ENCODE measurements at regions not wholly inside any gene's neighbourhood (a gene's known extent, or its start where the extent isn't known, plus 50 kb on each side); places are given as distances from the start of the nearest gene placed in this dataset.
"Not testable (repeated sequence)": the region's sequence is repeated elsewhere in the genome, so short reads cannot be mapped to it uniquely, and the experiment has no call there.

DNA sequence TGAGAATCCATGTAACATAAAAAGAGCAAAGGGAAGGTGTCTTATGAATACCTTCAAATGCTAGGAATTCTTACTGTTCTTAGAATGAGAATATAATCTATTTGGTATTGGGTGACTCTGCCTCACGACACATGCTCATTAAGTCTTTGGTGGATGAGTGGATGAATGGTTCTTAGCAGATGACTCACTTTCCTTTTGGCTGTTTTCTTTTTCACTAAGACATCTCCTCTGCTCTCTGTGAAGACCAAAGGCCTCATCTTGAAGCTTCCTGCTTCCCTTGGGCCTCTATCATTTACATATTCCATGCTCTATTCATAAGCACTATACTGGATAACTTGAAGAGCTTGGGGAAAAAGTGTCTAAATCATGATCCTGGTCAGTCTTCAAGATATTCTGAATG is 468.1 kb downstream of the SPATA31D1 start:
- DNase-seq = peak in 1 of 2 experiments; percentile 26

DNA sequence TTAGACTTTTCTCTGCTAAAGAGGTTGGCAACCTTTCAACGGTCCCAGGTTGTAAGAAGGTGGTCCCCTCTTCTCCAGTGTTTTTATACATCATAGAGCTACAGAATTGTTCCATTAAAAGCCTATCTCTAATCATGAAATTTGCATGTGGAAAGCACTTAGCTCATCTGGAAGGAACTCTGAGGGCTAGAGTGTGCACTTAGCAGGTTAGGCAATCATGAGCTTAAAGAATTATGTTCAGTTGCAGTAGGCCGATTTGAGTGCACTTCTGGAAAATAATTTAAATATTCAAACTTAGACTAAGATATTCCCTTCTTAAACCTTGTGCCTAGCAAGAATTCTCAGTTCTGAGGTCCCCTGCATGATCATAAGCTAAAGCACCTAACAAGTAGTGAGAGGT is 468.7 kb downstream of the SPATA31D1 start:
- DNase-seq = peak in 1 of 2 experiments; percentile 35

DNA sequence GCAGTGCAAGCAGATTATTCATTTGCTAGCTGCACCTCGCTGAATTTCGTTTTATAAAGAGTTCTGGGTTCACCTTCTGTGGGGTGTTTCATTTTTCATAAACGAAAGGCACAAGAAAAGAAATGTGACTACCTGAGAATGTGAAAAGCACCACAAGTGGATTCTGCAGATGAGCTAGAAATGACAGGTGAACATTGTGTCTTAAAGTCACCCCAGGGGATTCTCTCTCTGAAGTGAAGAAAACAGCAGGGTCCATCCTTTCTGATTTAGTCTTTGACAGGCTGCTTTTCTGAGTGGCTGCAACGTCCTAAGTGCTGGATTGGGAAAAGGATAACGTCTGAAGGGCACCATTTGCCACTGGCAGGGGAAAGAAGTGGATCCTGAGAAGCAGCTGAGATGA is 469.3 kb downstream of the SPATA31D1 start:
- DNase-seq = peak; percentile 19 to 68

DNA sequence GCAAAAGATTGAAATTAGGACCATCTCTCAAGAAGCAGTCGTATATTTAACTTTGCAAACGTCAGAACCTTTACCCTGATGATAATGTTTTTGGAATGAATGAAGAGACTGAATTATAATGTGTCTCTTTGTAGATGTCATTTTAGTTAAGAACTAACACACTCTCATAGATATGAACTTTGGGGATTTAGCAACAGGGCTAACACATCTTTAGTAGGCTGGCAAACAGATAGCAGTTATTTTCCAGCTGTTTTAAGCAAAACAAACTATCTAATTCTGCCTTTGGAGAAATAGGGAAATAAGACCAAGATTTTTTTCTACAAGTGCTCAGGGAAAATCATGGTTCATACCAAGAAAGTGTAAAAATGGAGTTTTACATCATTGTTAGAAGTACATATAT is 469.7 kb downstream of the SPATA31D1 start:
- no peak for DNase-seq

DNA sequence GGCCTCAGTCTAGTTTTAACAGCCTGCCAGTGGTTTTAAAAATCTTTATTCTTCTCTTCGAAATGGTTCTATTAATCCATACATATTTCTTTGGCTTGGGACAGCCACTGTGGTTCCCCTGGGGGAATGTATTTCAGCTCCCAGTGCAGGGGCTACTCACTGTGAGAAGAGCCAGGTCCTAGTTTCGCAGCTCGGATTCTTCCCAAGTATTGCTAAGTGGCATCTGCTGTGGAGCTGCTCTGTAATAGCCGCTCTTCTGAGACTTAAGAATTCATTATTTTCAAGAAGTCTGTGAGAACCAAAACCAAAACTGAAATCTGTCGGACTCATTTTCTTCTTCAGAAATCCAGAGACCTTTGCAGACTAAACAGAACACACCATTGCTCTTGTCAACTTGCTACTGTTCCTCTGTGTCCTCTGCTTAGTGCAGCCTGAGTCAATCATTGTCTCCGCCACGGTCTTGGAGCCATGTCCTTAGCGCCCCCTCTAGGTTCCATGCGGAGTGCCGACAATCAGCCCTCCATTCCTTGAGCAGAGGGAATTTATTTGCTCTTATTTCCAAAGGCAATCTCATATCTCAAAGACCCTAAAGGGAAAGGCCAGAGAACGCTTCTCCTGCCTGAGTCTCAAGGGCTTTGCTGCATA is 478.2 kb downstream of the SPATA31D1 start:
- peak in 1 of 2 experiments; percentile 56 for DNase-seq

DNA sequence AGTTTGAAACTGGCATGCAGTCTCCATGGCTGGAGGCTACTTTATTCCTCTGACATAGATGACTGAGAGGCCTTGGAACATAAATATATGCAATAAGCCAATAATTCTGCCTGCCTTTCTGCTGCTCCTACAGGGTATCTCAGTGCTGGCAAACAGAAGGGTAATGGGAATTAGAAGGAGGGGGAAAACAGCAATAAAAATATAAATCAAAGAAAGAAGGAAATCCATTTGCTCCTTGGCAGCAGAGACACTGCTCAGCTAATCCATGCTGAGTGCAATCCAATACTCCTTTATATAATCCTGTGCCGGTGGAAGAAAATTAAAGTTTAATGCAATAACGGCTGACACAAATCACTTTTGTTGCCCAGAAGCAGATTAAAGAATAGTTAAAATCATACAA is 478.9 kb downstream of the SPATA31D1 start:
- peak; percentile 31 to 65 for DNase-seq

DNA sequence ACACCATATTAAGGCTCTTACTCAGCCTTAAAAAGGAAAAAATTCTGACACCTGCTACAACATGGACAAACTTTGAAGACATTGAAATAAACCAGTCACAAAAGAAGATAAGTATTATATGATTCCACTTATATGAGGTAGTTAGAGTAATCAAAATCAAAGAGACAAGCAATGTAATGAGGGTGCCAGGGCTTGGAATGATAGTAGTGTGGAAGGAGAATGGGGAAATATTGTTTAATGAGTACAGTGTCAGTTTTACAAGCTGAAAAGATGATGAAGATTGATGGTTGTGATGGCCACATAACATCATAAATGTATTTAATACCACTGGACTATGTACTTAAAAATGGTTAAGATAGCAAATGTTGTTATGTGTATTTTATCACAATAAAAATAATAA is 485.7 kb downstream of the SPATA31D1 start:
- DNase-seq = no peak

DNA sequence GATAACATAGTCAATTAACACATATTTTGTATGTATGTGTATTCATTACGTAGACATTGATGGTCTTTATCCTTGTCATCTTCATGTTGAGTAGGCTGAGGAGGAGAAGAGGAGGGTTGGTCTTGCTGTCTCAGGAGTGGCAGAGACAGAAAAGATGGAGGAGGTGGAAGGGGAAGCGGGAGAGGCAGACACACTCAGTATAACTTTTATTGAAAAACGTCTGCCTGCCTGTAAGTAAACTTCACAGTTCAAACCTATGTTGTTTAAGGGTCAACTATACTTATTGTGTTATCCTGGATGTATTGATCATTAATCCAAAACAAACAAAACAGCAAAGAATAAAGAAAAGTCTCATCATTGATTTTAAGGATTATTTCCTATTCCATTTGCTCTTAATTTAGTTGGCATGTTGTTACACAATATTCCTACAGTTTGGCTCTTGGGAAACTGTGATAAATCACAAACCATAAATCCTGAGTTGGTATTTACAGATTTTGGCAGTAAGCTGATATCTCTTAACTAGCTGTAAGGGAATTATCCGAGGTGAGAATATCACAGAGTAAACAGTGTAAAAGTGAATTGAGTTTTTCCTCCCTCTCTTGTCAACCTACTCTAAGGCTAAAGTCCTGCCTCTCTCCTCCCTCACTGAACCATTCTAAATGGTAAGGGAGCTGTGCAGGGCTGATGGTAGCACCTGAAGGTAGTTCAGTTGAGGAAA is 487.2 kb downstream of the SPATA31D1 start:
- DNase-seq = no peak

DNA sequence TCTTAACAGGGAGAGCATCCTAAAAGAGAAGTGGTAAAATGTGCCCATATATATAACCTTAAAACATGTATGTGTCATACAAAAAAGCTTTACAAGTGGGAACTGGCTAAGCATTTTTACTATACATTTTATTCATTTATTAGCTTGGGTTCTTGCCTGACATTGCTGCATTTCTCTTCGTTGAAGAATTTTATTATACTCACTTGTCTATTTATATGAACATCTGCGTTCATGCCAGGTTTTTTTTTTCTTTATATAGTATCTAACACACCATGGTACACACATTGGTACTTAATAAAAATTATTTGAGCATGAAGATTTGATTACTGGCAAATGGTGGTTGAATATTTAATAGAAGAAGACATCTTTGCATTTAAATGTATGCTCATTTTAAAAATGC is 492.3 kb downstream of the SPATA31D1 start:
- no peak for DNase-seq

DNA sequence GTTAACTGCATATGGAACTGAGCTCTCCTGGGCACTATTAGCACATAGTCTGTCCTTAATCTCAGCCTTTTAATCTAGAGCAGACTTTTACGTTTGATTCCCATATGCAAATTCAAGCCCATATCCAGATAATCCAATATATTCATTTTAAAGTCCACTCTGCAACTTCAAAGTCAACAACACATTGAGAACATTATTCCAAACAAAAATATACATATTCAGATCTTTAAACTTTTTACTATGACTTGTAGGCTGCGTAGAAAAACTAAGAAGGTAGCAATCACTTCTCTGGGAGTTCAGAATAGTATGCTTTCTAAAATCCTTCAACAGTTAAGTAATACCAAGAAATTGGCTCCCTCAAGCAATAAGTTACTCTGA is 499.4 kb downstream of the SPATA31D1 start:
- DNase-seq = no peak

DNA sequence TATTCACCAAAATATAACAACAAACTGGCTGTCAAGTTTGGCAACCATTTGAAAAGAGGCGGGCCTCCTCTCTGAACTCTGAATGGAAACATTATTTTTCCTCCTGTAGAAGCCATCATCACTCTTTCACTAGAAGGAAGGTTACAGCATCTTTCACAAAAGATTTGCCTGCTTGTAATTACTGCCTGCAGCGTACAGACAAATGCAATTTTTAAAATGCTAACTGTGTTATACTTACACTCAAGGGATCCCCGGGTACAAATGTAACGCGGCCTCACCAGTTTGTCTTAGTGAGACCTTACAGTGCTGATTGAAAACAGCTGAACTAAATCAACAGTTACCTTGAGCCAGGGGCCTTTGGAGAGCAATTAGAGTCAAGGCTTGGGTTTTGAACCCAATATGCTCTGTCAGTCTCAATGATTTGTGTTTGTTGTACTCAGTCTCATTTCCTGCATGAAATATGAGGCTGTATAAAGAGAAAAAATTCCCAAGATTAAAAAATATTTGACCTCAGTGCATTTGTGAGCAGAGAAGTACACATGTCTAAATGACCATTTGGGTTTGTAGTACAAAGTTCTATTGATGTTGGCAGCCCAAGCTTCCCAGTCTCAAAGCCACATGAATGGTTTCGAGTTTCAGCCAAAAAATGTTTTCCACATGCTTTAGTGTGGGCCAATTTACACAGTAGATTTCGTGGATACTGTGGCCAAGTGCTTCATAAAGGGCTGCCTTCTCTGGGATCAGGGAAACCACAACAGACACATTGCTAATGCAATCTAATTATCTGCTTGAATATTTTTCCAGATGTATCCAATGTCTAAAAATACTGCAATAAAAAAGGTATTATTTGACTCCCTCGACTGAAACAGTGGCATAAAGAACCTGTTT is 500.0 kb downstream of the SPATA31D1 start:
- DNase-seq = no peak

DNA sequence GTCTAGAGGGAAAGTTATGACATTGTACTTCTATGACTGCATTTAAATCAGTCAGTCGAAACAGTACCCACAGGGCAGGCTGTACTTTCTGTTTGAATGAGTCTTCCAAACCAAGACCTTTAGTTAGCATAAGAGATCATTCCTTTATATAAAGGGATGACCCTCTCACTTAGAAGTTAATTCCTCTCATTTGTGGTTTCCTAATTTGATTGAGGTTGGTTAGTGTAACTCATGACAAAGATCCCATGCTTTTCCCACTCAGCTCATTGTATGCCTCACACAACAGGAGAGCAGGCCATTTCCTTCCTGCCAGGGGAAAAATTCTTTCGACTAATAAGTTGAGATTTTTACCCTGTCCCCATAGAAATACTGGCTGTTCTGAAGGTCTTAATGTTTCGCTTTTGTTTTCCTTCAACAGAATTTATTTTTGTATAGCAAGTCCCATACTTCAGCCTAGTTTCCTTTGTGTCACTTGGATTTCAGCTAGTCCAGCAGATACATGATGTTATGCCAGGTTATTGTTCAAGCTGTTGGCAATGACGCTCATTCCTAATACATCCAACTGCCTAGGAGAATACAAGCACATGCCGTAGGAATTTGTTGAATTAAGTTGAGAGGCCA is 500.7 kb downstream of the SPATA31D1 start:
- DNase-seq = no peak

DNA sequence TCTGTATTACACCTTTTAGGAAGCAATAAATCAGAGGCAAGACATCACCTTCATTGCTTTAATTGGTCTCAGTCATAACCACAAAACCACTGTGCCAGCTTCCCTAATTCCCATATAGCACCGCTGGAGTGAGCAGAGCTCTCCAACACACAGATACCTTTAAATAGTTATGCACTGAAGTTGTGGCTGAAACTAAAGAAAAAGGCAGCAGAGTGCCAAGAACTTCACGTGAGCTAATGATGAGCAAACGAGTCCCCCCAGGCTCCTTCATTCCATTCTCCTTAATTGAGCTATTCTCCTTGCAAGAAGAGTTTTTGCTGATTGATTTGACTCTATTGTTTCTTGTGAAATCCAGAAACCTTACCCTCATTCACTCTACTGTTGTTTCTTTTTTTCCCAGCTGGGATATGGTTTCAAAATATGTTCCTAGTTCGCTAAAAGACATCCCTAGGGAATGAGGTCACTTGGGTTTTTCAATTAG is 501.5 kb downstream of the SPATA31D1 start:
- DNase-seq = no peak

DNA sequence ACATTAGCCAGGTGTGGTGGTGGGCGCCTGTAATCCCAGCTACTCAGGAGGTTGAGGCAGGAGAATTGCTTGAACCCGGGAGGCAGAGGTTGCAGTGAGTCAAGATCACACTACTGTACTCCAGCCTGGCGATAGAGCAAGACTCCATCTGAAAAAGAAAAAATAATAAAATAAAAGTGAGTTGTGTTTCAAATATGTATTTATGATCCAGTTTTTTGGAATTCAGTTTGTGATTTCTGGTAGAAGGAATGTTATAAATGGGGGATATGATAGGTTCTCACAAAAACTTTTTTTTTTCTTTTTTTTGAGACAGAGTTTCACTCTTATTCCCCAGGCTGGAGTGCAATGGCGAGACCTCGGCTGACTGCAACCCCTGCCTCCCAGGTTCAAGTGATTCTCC is 502.2 kb downstream of the SPATA31D1 start:
- DNase-seq = not testable (repeated sequence)

DNA sequence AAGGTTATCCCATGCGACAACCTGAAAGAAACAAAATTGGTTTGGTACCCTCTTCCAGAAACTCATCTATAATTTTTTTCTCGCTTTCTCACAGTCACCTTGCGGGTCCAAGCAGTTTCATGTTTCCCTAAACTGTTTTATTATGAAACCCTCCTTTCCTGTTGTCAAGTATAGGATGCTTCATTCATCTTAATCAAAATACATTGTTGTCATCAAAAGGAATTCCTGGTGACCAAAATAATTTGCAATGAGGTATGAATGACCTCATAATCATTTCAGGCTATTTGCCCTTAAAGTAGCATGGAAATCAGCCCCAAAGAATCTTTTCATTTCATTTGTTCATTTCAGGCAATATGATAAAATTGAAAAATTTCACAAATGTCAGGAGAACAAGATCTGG is 503.0 kb downstream of the SPATA31D1 start:
- no peak for DNase-seq

DNA sequence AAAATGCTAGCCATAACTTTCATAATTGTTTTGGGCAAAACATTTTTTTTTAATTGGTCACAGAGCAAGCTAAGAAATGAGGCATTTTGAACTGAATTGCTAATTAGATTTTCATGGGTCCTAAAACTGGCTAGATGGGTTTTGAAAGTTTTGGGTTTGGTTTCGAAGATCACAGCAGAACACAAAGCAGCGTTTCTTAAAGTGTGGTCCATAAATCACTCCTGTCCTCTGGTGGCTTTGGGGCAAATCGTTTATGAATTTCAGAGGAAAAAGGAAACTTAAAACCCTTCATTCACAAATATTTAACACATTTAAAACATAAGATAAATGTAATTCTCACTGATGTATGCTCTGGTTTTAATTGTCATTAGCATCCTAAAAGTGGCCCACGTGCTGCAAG is 503.7 kb downstream of the SPATA31D1 start:
- no peak for DNase-seq

DNA sequence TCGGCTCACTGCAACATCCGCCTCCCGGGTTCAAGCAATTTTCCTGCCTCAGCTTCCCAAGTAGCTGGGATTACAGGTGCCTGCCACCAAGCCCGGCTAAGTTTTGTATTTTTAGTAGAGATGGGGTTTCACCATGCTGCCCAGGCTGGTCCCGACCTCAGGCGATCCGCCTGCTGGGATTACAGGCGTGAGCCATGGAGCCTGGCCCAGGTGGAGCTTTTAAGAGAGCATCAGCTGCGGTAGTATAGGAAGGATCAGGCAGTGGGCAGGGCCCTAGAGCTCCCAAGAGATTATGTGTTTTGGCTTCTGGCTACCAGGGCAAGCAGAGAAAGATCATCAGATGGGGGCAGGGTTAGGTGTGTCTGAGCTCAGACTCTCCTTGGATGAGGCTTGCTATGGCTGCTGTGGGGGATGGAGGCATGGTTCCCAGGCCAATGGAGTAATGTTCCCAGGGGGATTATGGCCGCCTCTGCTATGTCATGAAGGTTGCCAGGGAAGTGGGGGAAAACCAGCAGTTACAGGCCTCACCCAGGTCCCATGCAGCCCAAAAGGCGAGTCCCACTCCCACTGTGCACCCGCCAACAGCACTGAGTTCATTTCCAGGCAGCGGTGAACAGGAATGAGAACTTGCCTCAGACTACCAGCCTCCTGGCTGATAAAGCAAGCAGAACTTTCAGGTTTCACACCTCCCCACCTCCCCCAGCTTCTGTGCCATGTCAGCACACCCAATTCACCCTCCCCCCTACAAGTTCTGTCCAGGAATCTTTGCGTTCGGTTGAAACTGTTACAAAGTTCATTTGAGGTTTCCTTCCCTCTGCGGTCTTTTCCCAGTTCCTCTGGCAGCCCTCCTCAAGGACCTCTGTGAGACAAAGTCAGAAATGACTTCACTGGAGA is 507.6 kb downstream of the SPATA31D1 start:
- DNase-seq = no peak

DNA sequence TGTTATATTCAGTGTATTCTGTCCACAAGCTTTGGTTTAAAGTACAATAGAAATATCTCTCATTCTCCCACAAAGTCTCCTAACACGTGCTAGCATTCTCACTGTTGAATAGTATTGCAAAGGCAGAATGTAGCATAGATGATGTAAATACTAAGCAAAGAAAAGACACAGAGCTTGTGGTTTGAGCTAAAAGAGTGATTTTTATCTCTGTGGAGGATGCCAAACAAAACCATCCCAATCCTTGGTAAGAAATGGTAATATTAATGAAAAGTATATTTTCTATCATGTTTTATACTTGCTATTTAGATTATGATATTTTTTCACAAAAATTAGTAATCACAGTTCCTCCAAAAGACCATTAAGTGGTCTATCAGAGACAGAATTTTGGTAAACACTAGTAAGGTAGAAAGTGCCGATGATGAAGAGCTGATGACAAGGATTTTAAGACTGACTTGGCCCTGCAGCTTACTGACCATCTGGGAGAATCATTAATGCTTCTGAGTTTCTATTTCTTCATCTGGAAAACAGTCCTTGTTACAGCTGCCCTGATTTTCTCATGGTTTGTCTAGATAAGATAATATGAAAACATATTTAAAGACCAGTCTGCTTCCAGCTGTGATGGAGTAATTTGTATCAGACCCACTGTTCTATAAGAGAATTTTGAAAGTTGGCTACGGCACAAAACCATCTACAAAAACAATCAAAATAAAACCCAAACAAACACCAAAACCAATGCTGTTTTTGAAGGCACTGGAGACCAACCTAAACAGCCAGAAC is 510.2 kb downstream of the SPATA31D1 start:
- no peak for DNase-seq

DNA sequence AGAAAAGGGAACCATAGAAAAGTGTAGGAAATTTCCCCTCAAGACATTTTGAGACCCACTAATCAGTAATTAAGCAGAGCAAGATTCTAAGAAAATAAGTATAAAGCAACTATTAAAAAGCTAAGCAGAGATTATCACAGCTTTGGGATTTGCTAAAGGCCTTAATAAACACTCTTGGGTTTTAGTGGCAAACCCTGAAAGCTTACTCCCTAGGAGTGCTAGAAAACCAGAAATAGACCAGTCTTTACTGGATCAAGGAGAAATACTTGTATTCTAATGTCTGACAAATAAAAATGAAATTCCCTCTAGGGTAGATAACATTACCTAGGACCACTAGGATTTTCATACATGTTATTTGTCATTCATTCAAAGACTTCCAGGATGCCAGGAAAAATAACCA is 510.8 kb downstream of the SPATA31D1 start:
- no peak for DNase-seq

DNA sequence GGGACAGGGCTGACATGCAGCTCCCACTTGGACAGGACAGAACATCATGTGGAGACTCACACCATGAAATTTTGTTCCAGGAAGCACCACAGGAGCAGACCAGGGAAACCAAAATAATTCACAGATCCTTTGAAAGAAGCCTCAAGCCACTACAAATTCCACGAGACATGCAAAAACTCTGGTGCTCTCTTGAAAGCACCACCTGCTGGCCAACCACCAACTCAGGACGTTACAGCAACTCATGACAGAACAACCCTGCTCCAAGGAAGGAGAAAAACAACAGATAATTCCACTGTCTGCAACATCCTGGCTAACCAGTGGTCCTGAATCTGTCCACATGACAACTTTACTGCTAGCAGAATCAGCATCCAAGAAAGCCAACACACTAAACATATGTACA is 516.0 kb downstream of the SPATA31D1 start:
- DNase-seq = no peak

DNA sequence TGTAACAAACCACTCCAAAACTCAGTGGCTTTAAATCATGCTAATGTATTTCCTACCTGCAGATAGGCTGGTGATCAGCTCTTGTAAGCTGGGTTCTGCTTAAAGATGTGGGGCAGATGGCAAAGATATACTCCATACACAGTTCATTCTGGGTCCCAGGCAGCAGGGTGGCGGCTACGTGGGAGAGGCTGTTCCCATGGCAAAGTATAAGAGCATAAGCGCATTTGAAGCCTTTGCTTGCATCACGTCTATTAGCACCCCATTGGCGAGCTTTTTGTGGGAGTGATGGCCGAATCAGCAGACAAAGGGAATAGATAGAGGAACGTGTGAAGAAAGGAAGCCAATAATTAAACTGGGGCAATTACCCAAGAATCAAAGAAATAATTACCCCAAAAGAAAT is 523.1 kb downstream of the SPATA31D1 start:
- DNase-seq = peak in 1 of 2 experiments; percentile 0
